Osteocyte (in vitro differentiated cells): ENCODE measurements at regions not wholly inside any gene's neighbourhood (a gene's known extent, or its start where the extent isn't known, plus 50 kb on each side); places are given as distances from the start of the nearest gene placed in this dataset.

Experiments used
- DNase-seq: peaks from one replicate; pipeline ENCODE4 v3.0.0; 2021; ENCODE audit warnings: mixed read lengths; ENCODE audit not compliant: unreplicated experiment; ENCODE audit errors: extremely low spot score
- H3K27ac Mint-ChIP-seq: one replicate; pipeline ENCODE4 v1.8.0; 2021; ENCODE audit warnings: mild to moderate bottlenecking, mixed read lengths; ENCODE audit not compliant: unreplicated experiment
- H3K27me3 Mint-ChIP-seq: one replicate; pipeline ENCODE4 v1.8.0; 2021; ENCODE audit warnings: mixed read lengths; ENCODE audit not compliant: unreplicated experiment
- H3K36me3 Mint-ChIP-seq: one replicate; pipeline ENCODE4 v1.8.0; 2021; ENCODE audit warnings: mixed read lengths; ENCODE audit not compliant: unreplicated experiment
- H3K4me1 Mint-ChIP-seq: one replicate; pipeline ENCODE4 v1.8.0; 2021; ENCODE audit warnings: mixed read lengths; ENCODE audit not compliant: unreplicated experiment
- H3K4me3 Mint-ChIP-seq: one replicate; pipeline ENCODE4 v1.8.0; 2021; ENCODE audit warnings: mild to moderate bottlenecking, moderate library complexity, mixed read lengths; ENCODE audit not compliant: unreplicated experiment
- H3K9me3 Mint-ChIP-seq: one replicate; pipeline ENCODE4 v1.8.0; 2021; ENCODE audit warnings: mixed read lengths; ENCODE audit not compliant: unreplicated experiment
- CTCF ChIP-seq: fragments of 200-600 bp; sonication (generic); IDR thresholded peaks from 2 replicates; pipeline ENCODE4 v1.5.0; 2021; ENCODE audit warnings: antibody characterized with exemption, mild to moderate bottlenecking, moderate library complexity

GRCh38 chr22:48960576-48960975 lies 867.1 kb downstream of the BRD1 start:
- H3K27ac Mint-ChIP-seq: no peak overlapping the region
- peaks cover 15% of the 10 kb centered on the region for H3K9me3 Mint-ChIP-seq
- TF ChIP-seq CTCF: no peak
- DNase-seq: no peak
- H3K36me3 Mint-ChIP-seq: no peaks in the 10 kb centered on the region
- no peak overlapping the region for H3K4me3 Mint-ChIP-seq
- H3K27me3 Mint-ChIP-seq: peaks cover 14% of the 10 kb centered on the region
- H3K4me1 Mint-ChIP-seq: no peaks in the 10 kb centered on the region

- Mint-ChIP-seq H3K4me3 (no peak overlapping the region), H3K27me3 (peaks cover 10% of the 10 kb centered on the region), H3K4me1 (no peaks in the 10 kb centered on the region), H3K9me3 (peaks cover 15% of the 10 kb centered on the region), H3K27ac (no peak overlapping the region), H3K36me3 (no peaks in the 10 kb centered on the region)
- peak; percentile 46 for DNase-seq
- TF ChIP-seq CTCF: no peak
These were observed 868.2 kb downstream of the BRD1 start for GRCh38 chr22:48959496-48959895.

- Mint-ChIP-seq H3K9me3 (peaks cover 9% of the 10 kb centered on the region), H3K27ac (no peak overlapping the region), H3K4me3 (no peak overlapping the region), H3K27me3 (peaks cover 1% of the 10 kb centered on the region), H3K36me3 (no peaks in the 10 kb centered on the region), H3K4me1 (no peaks in the 10 kb centered on the region)
- no peak for TF ChIP-seq CTCF
- DNase-seq: no peak
These were observed 869.7 kb downstream of the BRD1 start for GRCh38 chr22:48957987-48958321.

- Mint-ChIP-seq H3K27ac (no peak overlapping the region), H3K4me1 (no peaks in the 10 kb centered on the region), H3K36me3 (no peaks in the 10 kb centered on the region), H3K4me3 (no peak overlapping the region), H3K27me3 (no peaks in the 10 kb centered on the region), H3K9me3 (peaks cover 9% of the 10 kb centered on the region)
- TF ChIP-seq CTCF: no peak
- peak; percentile 78 for DNase-seq
These were observed 870.2 kb downstream of the BRD1 start for GRCh38 chr22:48957311-48957986.

- no peak overlapping the region for H3K27ac Mint-ChIP-seq
These were observed 872.0 kb downstream of the BRD1 start for GRCh38 chr22:48955351-48956311.

More at GRCh38 chr22:48955351-48956311, 872.0 kb downstream of the BRD1 start:
- Mint-ChIP-seq H3K36me3 (no peaks in the 10 kb centered on the region), H3K4me1 (no peaks in the 10 kb centered on the region), H3K27me3 (no peaks in the 10 kb centered on the region), H3K4me3 (no peak overlapping the region), H3K9me3 (peaks cover 9% of the 10 kb centered on the region)
- TF ChIP-seq CTCF: no peak
- DNase-seq: peak; percentile 82
